ENCODE measurements at regions not wholly inside any gene's neighbourhood (a gene's known extent, or its start where the extent isn't known, plus 50 kb on each side); places are given as distances from the start of the nearest gene placed in this dataset.

- peaks cover 0 to 4% (median 0%) of the 10 kb centered on the region in 9 donors for H3K9me3 Mint-ChIP-seq
- no peak for DNase-seq
- no peak overlapping the region for H3K27ac Mint-ChIP-seq
- peaks cover 0 to 12% (median 5%) of the 10 kb centered on the region in 5 donors for H3K27me3 Mint-ChIP-seq
- H3K36me3 Mint-ChIP-seq = no peaks in the 10 kb centered on the region
- ATAC-seq = no peak
- H3K4me1 Mint-ChIP-seq = peaks cover 11 to 21% (median 15%) of the 10 kb centered on the region in 4 donors
- POLR2A ChIA-PET = no interaction called here
- no peak overlapping the region for H3K4me3 Mint-ChIP-seq
Measured at GRCh38 chr15:87732976-87733375, 523.6 kb downstream of the NTRK3 start.

DNA sequence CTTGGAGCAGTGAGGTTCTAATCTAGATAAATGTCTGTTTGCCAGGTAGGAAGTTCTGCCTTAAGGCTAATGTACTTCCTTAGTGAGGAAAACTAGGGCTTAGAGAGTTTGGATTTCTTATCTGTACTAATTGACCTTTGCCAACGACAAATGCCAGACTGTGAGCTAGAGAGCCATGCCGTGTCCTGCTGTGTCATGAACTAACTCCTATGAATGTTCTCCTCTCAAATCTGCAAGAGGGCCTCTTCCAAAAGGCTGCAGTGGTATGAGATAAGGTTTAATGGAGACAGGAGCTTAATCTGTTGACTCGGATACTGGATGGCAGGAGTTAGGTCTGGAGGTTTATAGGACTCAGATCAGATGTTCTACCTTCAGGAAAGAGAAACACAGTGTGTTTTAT is 524.9 kb downstream of the NTRK3 start:
- POLR2A ChIA-PET = no interaction called here
- DNase-seq = no peak
- Mint-ChIP-seq H3K36me3 (no peaks in the 10 kb centered on the region), H3K9me3 (peaks cover 0 to 4% (median 0%) of the 10 kb centered on the region in 9 donors), H3K4me1 (peaks cover 5 to 10% (median 8%) of the 10 kb centered on the region in 4 donors), H3K4me3 (no peak overlapping the region), H3K27ac (no peak overlapping the region), H3K27me3 (peaks cover 0 to 13% (median 5%) of the 10 kb centered on the region in 5 donors)
- no peak for ATAC-seq

DNA sequence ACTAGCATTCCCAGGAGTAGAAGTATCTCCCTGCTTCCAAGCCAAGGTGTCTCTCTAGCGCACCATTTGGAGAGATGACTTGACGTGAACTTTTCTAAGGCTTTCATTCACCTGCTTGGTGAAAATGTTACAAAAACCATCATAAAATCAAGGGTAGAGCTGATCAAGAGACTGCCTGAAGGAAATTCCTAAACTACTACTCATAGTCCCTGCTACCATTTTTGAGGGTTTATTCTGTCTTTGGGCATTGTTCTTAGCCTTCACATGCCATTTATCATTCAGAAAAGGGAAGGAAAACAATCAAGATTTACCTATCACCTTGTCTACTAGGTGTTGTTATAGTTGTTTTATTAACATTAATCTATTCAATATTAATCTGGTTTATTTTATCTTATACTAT is 525.8 kb downstream of the NTRK3 start:
- H3K27me3 Mint-ChIP-seq = peaks cover 0 to 16% (median 5%) of the 10 kb centered on the region in 5 donors
- H3K4me3 Mint-ChIP-seq = no peak overlapping the region
- H3K27ac Mint-ChIP-seq = no peak overlapping the region
- H3K36me3 Mint-ChIP-seq = no peaks in the 10 kb centered on the region
- H3K9me3 Mint-ChIP-seq = peaks cover 0 to 4% (median 0%) of the 10 kb centered on the region in 9 donors
- POLR2A ChIA-PET = no interaction called here
- no peak for ATAC-seq
- peaks cover 0 to 3% (median under 1%) of the 10 kb centered on the region in 4 donors for H3K4me1 Mint-ChIP-seq
- DNase-seq = no peak

DNA sequence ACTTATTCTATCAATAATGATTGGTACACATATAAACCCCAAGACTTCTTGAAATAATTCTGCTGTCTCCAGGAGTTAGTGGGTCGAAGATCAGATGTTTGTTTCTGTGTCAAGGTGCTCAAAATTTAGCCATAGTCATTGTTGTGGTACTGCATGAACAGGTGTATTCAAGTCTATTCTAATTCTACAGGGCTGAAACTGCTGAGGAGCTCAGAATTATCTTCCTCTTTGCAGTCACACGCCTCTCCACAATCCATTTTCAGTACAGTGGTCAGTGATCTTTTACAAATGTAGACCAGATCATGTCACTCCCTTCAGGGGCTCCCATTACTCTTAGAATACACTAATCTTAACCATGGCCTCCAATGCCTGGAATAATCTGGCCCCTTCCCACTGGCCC is 527.5 kb downstream of the NTRK3 start:
- H3K27ac Mint-ChIP-seq = no peak overlapping the region
- H3K4me1 Mint-ChIP-seq = peaks cover 0 to 3% (median 0%) of the 10 kb centered on the region in 4 donors
- ATAC-seq (no peak), DNase-seq (no peak)
- no peak overlapping the region for H3K4me3 Mint-ChIP-seq
- H3K36me3 Mint-ChIP-seq = no peaks in the 10 kb centered on the region
- POLR2A ChIA-PET = no interaction called here
- H3K9me3 Mint-ChIP-seq = peaks cover 0 to 2% (median 0%) of the 10 kb centered on the region in 9 donors
- peaks cover 0 to 14% (median 3%) of the 10 kb centered on the region in 5 donors for H3K27me3 Mint-ChIP-seq

DNA sequence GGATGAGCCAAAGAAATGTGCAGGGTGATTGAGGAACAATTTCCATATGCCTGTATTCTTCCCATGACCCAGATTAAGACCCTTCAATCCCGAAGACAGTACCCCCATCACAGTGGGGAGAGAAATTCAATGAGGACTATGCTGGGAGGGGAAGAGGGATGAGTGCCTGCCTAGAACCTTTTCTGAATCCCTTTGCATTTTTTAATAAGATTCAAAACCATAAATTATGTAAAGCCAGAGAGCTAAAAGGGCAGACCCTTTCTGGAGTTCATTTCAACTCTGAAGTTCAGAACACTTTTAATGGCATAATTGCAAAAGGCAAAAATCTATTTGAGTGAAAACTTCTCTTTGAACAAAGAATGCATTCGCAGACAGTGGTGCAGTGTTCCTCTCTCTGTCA is 529.5 kb downstream of the NTRK3 start:
- POLR2A ChIA-PET = no interaction called here
- H3K27me3 Mint-ChIP-seq = peaks cover 0 to 11% (median 1%) of the 10 kb centered on the region in 5 donors
- H3K4me3 Mint-ChIP-seq = no peak overlapping the region
- ATAC-seq = no peak
- peaks cover 0 to 7% (median 1%) of the 10 kb centered on the region in 4 donors for H3K4me1 Mint-ChIP-seq
- no peak overlapping the region for H3K27ac Mint-ChIP-seq
- no peaks in the 10 kb centered on the region for H3K9me3 Mint-ChIP-seq
- no peaks in the 10 kb centered on the region for H3K36me3 Mint-ChIP-seq
- no peak for DNase-seq

DNA sequence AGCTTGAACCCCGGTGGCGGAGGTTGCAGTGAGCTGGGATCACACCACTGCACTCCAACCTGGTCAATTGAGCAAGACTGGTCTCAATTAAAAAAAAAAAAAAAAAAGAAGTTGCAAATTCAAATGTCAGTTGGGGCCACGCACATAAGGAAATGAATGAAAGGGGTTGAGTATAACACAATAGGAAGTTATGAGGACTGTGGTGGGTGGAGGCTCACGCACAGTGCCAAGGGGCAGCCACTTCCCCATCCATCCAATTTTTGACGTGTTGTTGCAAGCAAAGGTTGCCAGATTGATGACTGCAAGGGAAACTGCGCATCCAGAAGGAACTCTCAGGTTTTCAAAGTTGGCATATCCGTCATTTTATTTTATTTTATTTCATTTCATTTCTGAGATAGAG is 532.2 kb downstream of the NTRK3 start:
- Mint-ChIP-seq H3K4me3 (no peak overlapping the region), H3K9me3 (no peaks in the 10 kb centered on the region), H3K27ac (no peak overlapping the region), H3K36me3 (no peaks in the 10 kb centered on the region), H3K27me3 (peaks cover 0 to 13% (median 1%) of the 10 kb centered on the region in 5 donors), H3K4me1 (peaks cover 0 to 7% (median 1%) of the 10 kb centered on the region in 4 donors)
- POLR2A ChIA-PET = no interaction called here
- no peak for DNase-seq
- ATAC-seq = no peak

- Mint-ChIP-seq H3K36me3 (no peaks in the 10 kb centered on the region), H3K9me3 (no peaks in the 10 kb centered on the region), H3K4me1 (peaks cover 0 to 7% (median 1%) of the 10 kb centered on the region in 4 donors), H3K27me3 (peaks cover 0 to 13% (median 1%) of the 10 kb centered on the region in 5 donors), H3K27ac (no peak overlapping the region), H3K4me3 (no peak overlapping the region)
- ATAC-seq (no peak), DNase-seq (no peak)
- POLR2A ChIA-PET = no interaction called here
Measured at GRCh38 chr15:87722941-87723691, 533.4 kb downstream of the NTRK3 start.

DNA sequence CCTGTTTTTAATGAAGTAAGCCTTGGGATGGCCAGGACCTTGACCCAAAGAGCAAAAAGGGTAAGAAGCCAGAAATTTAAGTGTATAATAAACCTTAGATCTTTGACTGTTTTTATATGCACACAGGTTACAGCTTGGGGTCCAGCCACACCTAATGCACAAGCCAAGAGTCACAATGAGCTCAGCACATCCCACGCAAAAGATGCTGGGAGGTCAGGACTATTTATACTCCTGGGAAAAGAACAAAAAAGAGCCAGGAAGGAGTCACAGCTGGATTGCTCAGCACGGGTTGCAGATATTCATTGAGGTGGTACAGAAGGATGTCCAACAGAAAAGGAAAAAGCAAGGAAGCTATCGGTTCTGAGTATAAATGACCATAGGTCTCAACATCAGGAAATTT is 536.3 kb downstream of the NTRK3 start:
- Mint-ChIP-seq H3K4me1 (peaks cover 0 to 7% (median 1%) of the 10 kb centered on the region in 4 donors), H3K27me3 (peaks cover 0 to 9% (median 1%) of the 10 kb centered on the region in 5 donors), H3K27ac (no peak overlapping the region), H3K4me3 (no peak overlapping the region), H3K36me3 (no peaks in the 10 kb centered on the region), H3K9me3 (peaks cover 0 to 3% (median 0%) of the 10 kb centered on the region in 9 donors)
- no peak for ATAC-seq
- DNase-seq = no peak
- POLR2A ChIA-PET = no interaction called here

DNA sequence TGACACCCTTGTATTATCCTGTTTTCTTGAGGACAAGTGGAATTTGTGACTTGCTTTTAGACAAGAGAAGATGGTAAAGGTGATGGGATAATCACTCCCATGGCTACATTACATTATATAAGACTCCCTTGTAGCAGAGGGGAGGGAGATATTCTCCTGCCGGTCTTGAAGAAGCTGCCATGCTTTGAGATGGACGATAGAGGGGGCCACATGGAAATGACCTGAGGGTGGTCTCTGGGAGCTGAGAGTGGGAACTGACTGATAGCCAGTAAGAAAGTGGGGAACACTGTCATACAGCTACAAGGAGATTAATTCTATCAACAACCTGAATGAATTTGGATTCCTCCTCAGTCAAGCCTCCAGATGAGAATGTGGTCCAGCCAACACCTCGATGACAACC is 540.1 kb downstream of the NTRK3 start:
- Mint-ChIP-seq H3K36me3 (no peaks in the 10 kb centered on the region), H3K9me3 (peaks cover 0 to 3% (median 0%) of the 10 kb centered on the region in 9 donors), H3K4me3 (no peak overlapping the region), H3K27ac (no peak overlapping the region), H3K27me3 (peaks cover 0 to 10% (median 0%) of the 10 kb centered on the region in 5 donors), H3K4me1 (no peaks in the 10 kb centered on the region)
- ATAC-seq = no peak
- DNase-seq = no peak
- POLR2A ChIA-PET = no interaction called here

DNA sequence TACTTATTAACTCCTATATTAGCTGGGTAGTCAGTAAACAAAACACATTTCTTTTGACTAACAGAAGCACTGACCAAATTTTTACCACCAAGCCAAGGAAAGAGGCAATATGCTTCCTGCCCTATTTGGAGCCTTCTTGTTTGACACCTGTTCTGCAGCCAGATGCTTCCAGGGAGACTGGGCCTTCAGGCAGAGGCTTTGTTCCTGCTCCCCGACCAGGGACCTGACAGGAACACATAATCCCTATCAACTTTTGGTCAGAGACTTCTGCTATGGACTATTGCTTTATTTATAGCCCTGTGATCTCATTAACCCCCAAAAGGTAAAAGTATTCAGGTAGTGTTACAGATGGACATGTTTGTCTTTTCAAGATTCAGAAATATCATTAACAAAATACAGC is 541.3 kb downstream of the NTRK3 start:
- ATAC-seq = no peak

DNA sequence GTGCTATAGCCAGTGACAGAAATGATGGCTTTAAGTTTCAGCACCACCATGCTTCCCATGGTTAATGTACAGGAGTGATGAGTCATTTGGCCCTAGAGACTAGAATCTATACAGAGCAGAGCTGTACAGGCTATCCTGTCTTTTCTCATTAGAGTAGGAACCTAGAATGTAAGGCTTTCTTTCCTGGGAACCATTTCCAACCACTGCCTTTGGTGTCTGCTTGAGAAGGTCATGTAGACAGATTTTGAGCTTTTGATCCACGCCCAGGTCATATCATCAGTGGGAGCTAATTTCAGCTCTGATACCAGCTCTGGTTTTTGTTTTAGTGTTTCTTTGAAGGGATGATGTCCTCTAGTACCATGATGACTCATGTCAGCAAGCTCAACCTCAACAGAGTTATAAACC is 543.1 kb downstream of the NTRK3 start:
- H3K27me3 Mint-ChIP-seq = peaks cover 0 to 7% (median 3%) of the 10 kb centered on the region in 5 donors
- no peak overlapping the region for H3K27ac Mint-ChIP-seq
- DNase-seq (no peak), ATAC-seq (no peak)
- peaks cover 0 to 7% (median 0%) of the 10 kb centered on the region in 9 donors for H3K9me3 Mint-ChIP-seq
- no peaks in the 10 kb centered on the region for H3K4me1 Mint-ChIP-seq
- no peaks in the 10 kb centered on the region for H3K36me3 Mint-ChIP-seq
- POLR2A ChIA-PET = no interaction called here
- no peak overlapping the region for H3K4me3 Mint-ChIP-seq

More for the DNA sequence above, 541.3 kb downstream of the NTRK3 start:
- Mint-ChIP-seq H3K27ac (no peak overlapping the region), H3K9me3 (peaks cover 0 to 3% (median 0%) of the 10 kb centered on the region in 9 donors), H3K36me3 (no peaks in the 10 kb centered on the region), H3K4me1 (no peaks in the 10 kb centered on the region), H3K27me3 (peaks cover 0 to 10% (median 1%) of the 10 kb centered on the region in 5 donors), H3K4me3 (no peak overlapping the region)
- POLR2A ChIA-PET = no interaction called here
- no peak for DNase-seq

GRCh38 chr15:87712211-87712610 is 544.3 kb downstream of the NTRK3 start:
- Mint-ChIP-seq H3K4me3 (no peak overlapping the region), H3K27me3 (peaks cover 0 to 7% (median 3%) of the 10 kb centered on the region in 5 donors), H3K27ac (no peak overlapping the region), H3K9me3 (peaks cover 0 to 4% (median 0%) of the 10 kb centered on the region in 9 donors), H3K4me1 (no peaks in the 10 kb centered on the region), H3K36me3 (no peaks in the 10 kb centered on the region)
- no peak for DNase-seq
- POLR2A ChIA-PET = no interaction called here
- no peak for ATAC-seq

GRCh38 chr15:87711026-87711425 is 545.5 kb downstream of the NTRK3 start:
- peaks cover 0 to 4% (median 0%) of the 10 kb centered on the region in 9 donors for H3K9me3 Mint-ChIP-seq

More at GRCh38 chr15:87711026-87711425, 545.5 kb downstream of the NTRK3 start:
- ATAC-seq (no peak), DNase-seq (no peak)
- no peak overlapping the region for H3K4me3 Mint-ChIP-seq
- H3K36me3 Mint-ChIP-seq = no peaks in the 10 kb centered on the region
- no peak overlapping the region for H3K27ac Mint-ChIP-seq
- peaks cover 0 to 7% (median 3%) of the 10 kb centered on the region in 5 donors for H3K27me3 Mint-ChIP-seq
- POLR2A ChIA-PET = no interaction called here
- H3K4me1 Mint-ChIP-seq = no peaks in the 10 kb centered on the region

All from naive thymus-derived CD8-positive, alpha-beta T cell (primary cell).